NCI-H1092 (cell line): ENCODE measurements at regions not wholly inside any gene's neighbourhood (a gene's known extent, or its start where the extent isn't known, plus 50 kb on each side); places are given as distances from the start of the nearest gene placed in this dataset.
"Not testable (repeated sequence)": the region's sequence is repeated elsewhere in the genome, so short reads cannot be mapped to it uniquely, and the experiment has no call there.

Source experiments
- DNase-seq: peaks from one replicate; lab custom pipeline; 2025; lab: John Stamatoyannopoulos, UW

DNA sequence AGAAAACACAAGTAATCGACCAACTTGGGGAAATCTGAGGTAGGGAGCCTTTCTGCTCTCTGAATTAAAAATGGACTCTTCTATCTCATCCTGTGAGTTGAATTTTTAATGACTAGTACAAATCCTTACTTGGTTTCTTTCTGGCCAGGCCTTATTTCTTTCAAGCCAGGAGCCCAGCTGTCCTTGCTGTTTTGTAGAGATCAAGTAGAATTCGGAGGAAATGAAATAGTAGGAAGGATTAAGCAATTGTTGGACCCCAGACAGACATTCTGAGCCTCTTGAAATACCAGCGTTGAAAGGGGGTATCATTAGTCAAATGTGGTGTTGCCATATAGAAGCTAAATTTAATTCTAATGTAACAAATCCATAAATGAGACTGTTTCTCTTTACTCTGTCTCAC lies 53.7 kb upstream of the SMIM15 start:
- no peak for DNase-seq

GRCh38 chr5:61216741-61217140 lies 54.5 kb upstream of the SMIM15 start:
- no peak for DNase-seq

DNA sequence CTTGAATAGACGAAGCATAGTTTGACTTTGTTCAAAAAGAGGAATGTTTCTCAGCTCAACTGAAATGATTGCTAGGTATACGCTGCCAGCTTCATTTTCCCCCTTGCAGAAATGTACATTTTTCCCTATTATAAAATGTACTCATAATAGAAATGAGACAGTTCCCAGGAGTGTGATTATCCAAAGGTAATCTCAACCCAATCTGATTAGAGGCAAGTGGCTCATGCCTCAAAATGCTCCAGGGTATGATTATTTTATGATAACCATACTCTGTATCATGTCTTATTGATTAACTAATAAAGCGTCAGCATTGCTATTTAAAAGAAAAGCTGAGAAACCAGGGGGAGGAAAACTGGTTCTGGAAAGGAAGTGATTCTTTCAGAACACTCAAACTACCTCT lies 54.9 kb upstream of the SMIM15 start:
- DNase-seq, result no peak

DNA sequence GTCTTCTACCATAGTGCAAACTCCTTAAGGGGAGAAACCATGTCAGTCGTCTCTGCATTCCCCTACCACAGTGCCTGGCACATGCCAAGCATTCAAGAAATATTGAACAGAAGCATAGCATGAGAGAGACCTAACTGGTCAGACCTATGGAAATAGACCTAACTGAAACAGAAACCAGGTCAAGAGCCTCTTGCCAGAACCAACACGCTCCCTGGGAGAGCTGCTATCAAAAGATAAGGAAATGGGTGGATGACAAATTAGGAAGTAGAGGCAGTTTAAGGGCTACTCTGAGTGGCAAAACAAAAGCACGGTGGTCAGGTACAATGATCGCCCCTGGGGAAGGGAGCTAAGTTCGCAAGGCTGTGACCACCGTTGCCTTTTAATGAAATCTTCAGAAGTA lies 66.0 kb upstream of the SMIM15 start:
- no peak for DNase-seq

DNA sequence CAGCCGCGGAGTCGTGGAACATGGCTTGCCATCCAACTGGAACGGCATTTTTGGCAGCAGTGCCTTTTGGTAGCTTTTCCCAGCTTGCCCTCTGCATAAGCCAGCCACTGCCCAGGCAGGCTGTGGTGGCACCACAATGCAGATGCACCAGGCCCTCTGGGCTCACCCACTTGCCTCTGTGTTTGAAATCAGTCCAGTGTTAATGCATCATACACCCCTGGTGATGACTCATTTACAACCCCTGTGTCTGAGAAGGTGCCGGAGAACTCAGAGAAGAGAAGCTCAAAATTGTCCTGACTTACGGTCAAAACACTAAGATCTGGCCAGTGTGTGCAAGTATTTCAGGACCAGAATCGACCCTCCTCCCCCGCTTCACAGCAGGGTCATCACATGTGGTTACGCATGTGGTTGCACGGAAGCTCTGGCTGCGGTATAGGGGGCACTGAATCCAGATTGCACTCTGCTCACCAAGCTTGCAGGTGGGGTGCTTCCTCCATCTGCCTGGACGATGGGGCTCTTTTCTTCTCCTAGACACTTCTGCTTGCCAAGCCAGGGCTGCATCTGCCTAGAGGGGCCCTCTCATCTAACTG lies 66.5 kb upstream of the SMIM15 start:
- no peak for DNase-seq

DNA sequence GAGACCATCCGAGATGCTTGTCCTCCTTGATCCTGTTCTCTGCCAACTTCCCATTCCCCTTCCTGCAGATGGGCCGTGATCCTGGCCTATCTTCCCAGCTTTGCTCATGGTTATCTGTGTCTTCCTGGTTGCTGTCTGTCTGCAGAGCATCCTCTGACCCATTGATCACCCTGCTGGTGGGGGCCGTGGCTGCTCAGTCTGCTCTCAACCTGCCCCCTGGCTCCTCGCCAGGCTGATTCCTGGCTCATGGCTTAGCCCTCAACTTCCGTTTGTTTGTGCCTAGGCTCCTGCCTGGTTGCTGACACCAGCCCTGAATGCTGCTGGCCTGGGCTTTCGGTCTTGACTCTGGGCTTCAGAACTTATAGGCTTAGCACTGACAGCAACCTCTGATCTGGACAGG lies 67.1 kb upstream of the SMIM15 start:
- no peak for DNase-seq

DNA sequence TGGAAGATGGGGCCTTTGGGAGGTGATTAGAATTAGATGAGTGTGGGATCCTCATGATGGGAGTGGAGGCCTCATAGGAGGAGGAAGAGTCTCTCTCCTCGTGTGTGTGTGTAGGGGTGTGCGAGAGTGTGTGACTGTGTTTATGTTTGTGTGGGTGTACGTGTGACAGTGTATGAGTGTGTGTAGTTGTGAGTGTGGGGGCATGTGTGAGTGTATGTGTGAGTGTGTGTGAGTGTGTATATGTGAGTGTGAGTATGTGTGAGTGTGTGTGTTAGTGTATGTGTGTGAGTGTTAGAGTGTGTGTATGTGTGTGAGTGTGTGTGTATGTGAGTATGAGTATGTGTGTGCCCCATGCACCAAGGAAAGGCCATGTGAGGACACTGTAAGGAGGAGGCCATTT lies 68.2 kb upstream of the SMIM15 start:
- no peak for DNase-seq

DNA sequence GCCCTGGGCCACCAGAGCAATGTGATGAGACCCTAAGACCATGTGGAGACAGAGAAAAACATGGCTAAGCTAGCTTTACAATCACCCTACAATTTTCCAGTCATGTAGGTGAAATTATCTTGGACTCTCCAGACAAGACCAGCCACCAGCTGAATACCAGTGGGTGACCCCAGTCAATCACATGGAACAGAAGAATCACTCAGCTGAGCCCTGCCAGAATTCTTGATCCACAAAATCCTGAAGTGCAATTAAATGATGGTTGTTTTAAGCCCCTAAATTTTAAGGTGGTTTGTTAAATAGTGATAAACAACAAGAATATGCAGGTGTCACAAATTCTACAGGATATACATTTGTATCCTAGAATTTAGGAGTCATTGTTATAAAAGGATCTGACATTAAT lies 69.5 kb upstream of the SMIM15 start:
- no peak for DNase-seq

DNA sequence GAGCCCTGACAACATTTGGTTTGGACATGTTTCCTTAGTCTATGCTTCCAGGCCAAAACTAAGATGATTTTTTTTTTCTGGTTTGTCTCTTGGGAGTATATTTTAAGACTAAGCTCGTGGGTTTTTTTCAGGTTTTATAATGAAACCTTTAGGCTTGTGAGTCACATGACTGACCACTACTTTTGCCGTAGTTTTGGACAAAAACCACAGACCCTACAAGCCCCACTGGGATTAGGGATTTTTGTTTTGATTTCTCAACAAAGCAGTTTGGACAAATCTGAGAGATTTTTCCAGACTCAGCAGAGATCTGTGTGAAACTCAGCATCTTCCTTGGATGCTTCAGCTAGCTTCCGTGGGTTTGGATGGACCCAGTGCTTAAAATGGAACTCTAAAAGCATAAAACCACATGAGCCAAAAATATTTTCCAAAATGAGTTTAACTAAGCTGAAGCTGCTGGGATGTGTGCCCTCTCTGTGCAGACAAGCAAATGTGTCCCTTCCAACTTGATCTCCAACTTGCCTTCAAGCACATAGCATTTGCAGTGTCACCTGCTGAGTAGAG lies 70.3 kb upstream of the SMIM15 start:
- DNase-seq, result no peak

DNA sequence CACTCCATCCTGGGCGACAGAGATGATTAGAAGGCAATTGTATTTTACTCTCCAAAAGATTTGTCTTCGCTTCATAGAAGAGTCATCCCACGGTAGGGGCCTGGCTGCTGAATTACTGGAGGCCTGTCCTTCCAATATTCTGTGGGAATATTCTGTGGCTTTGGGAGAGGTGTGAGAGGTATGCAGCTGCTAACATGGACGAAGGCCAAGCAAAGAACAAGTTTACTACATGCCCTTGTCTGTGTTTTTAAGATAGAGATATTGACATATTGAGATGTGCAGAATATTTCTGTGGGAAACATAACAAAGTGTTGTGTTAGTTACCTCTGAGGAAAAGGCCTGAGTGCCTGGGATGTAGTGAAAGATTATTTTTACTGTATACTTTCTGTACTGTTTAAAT lies 71.8 kb upstream of the SMIM15 start:
- no peak for DNase-seq

DNA sequence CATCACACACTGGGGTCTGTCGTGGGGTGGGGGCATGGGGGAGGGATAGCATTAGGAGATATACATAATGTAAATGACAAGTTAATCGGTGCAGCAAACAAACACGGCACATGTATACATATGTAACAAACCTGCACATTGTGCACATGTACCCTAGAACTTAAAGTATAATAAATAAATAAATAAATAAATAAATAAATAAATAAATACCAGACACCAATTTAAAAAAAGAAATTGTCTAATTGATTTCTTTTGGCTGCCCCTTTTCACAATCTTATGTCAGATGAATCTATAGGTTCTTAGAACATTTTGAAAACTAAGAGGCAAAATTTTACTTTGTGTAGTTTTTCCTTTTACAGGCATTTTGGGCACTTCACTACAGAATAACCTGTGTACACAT lies 74.4 kb upstream of the SMIM15 start:
- not testable (repeated sequence) for DNase-seq

DNA sequence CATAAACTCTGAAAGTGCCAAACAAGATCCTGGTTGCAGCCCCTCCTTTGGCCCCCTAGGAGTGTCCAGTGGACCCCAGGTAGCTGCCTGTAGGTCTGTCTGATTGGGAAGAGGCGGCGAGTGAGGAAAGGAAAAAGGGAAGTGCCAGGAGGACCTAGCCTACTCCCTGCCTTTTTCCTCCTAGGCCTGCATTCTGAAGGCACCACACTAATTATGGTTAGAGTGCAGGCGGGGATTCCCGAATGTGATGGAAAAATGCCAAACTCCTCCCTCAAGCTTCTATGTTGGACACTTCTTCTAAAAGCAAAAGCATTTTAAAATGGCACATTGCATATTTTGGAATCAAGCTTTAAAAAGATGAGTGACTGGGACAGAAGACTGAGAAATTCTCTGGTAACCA lies 83.2 kb upstream of the SMIM15 start:
- no peak for DNase-seq

- no peak for DNase-seq
Observed at GRCh38 chr5:61245936-61246335, 83.7 kb upstream of the SMIM15 start.

- no peak for DNase-seq
Observed at GRCh38 chr5:61246768-61247307, 84.6 kb upstream of the SMIM15 start.

GRCh38 chr5:61251874-61252642 lies 80.0 kb upstream of the ZSWIM6 start:
- no peak for DNase-seq

GRCh38 chr5:61252643-61252925 lies 79.5 kb upstream of the ZSWIM6 start:
- DNase-seq, result no peak

- DNase-seq, result no peak
Observed at GRCh38 chr5:61253547-61253946, 78.5 kb upstream of the ZSWIM6 start.

- no peak for DNase-seq
Observed at GRCh38 chr5:61254969-61255555, 77.0 kb upstream of the ZSWIM6 start.

DNA sequence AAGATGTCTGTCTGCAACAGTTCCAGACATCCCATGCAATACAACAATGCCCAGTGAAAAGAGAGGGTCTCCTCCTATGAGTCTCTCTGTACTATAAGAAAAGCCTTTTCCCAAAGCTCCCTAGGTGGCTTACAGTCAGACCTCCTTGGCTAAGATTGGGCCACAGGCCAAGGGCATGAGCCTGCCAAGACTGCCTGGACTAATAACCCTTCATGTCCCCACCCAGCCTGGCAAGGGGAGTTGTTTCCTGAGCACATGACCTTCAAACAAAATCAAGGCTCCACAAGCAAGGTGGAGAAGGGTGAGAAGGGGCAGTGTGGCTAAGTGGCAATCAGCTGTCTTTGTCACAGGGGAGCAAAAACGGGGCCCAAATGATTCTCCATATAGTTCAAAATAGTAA lies 75.6 kb upstream of the ZSWIM6 start:
- DNase-seq, result no peak

DNA sequence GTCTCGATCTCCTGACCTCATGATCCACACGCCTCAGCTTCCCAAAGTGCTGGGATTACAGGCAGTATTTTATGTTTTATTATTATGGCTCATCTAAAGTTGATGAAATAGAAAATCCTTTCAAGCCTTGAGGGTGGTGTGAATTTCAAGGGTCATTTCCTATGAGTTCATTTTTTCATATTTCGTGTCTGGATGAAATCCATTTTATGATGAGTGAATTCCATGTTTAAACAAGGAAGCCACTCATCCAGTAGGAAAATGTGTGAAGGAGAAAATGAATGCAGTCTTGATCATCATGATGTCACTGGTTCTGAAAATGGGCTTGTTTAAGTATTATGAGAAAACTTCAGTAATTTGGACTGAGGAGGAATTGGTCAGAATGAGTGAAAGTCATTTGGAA lies 74.6 kb upstream of the ZSWIM6 start:
- no peak for DNase-seq

GRCh38 chr5:61261136-61261535 lies 70.9 kb upstream of the ZSWIM6 start:
- DNase-seq, result no peak

- DNase-seq, result no peak
Observed at GRCh38 chr5:61262080-61262479, 70.0 kb upstream of the ZSWIM6 start.

DNA sequence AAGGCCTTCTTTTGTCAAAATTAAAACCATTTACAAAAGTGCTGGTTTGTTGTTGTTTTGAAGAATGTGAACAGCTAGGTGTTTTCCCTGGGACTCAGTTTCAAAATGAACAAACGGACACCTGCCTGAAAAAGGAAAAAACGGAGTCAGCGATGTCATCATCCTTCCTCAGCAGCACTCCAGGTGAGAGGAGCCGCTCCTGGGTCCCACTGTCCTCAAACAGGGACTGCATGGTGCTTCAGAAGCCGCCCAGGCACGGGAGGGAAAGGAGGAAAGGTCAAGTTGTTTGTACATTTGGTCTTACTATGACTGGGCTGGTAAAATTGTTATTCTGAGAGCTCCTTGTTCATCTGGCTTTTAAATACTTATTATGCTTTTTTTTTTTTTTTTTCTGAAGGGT lies 69.0 kb upstream of the ZSWIM6 start:
- no peak for DNase-seq
